Liver (tissue), 8 donors: ENCODE measurements at regions not wholly inside any gene's neighbourhood (a gene's known extent, or its start where the extent isn't known, plus 50 kb on each side); places are given as distances from the start of the nearest gene placed in this dataset.

Experiments
- DNase-seq: peaks from one replicate; pipeline ENCODE4 v3.0.0-alpha.2; 2017; ENCODE audit warnings: low spot score
- H3K27ac ChIP-seq, 2 donors: one replicate each; pipeline ENCODE4 v1.7.0; 2013; ENCODE audit warnings: inconsistent platforms in 2 of 2, low read length in 2 of 2, control low read depth in 1 of 2, low read depth in 1 of 2, mild to moderate bottlenecking in 1 of 2
- H3K27me3 ChIP-seq, 4 donors: one replicate each; pipeline versions ENCODE4 v1.6.1 to v1.7.0; 2013; ENCODE audit warnings: low read length in 3 of 4, inconsistent platforms in 1 of 4, mild to moderate bottlenecking in 1 of 4, moderate library complexity in 1 of 4; ENCODE audit not compliant: control insufficient read depth in 4 of 4, insufficient read depth in 4 of 4
- H3K36me3 ChIP-seq, 4 donors: one replicate each; pipeline versions ENCODE4 v1.6.1 to v1.7.0; 2013; ENCODE audit warnings: low read length in 3 of 4, mild to moderate bottlenecking in 3 of 4, low read depth in 1 of 4, moderate library complexity in 1 of 4; ENCODE audit not compliant: control insufficient read depth in 4 of 4, insufficient read depth in 3 of 4
- H3K4me1 ChIP-seq, 4 donors: one replicate each; pipeline versions ENCODE4 v1.6.1 to v1.7.0; 2013; ENCODE audit warnings: low read length in 3 of 4, mild to moderate bottlenecking in 3 of 4, moderate library complexity in 1 of 4; ENCODE audit not compliant: control insufficient read depth in 4 of 4, insufficient read depth in 4 of 4
- H3K4me3 ChIP-seq, 3 donors: one replicate each; pipeline versions ENCODE4 v1.6.1 to v1.7.0; 2013; ENCODE audit warnings: low read length in 3 of 3, control low read depth in 1 of 3, low read depth in 1 of 3, mild to moderate bottlenecking in 1 of 3
- H3K9ac ChIP-seq, 2 donors: one replicate each; pipeline ENCODE4 v1.7.0; 2013; ENCODE audit warnings: low read length in 2 of 2, mild to moderate bottlenecking in 2 of 2, moderate library complexity in 2 of 2, control low read depth in 1 of 2, low read depth in 1 of 2
- H3K9me3 ChIP-seq, 4 donors: one replicate each; pipeline versions ENCODE4 v1.6.1 to v1.7.0; 2013; ENCODE audit warnings: low read length in 3 of 4; ENCODE audit not compliant: control insufficient read depth in 4 of 4
- ATF3 ChIP-seq: IDR thresholded peaks from 2 replicates; pipeline ENCODE4 v1.6.1; 2016; ENCODE audit warnings: antibody characterized with exemption
- CTCF ChIP-seq: fragments of 150-350 bp; IDR thresholded peaks from 2 replicates; pipeline ENCODE4 v1.5.1; 2017; ENCODE audit warnings: improper control_type of control experiment, low read depth, low read length; ENCODE audit not compliant: missing input control
- EGR1 ChIP-seq, 2 donors: IDR thresholded peaks; 2 replicates each; pipeline ENCODE4 v1.6.1; 2016 to 2018; ENCODE audit warnings: antibody characterized with exemption in 2 of 2, low read depth in 2 of 2
- FOXA1 ChIP-seq: IDR thresholded peaks from 2 replicates; pipeline ENCODE4 v1.6.1; 2016; ENCODE audit warnings: antibody characterized with exemption
- FOXA2 ChIP-seq: IDR thresholded peaks from 2 replicates; pipeline ENCODE4 v1.6.1; 2016; ENCODE audit warnings: antibody characterized with exemption
- GABPA ChIP-seq, 2 donors: IDR thresholded peaks in 1 of 2; conservative IDR thresholded peaks in 1 of 2; 2 replicates each; pipeline ENCODE4 v1.6.1; 2016; ENCODE audit warnings: antibody characterized with exemption in 2 of 2, mild to moderate bottlenecking in 1 of 2, moderate library complexity in 1 of 2
- HNF4A ChIP-seq, 2 donors: conservative IDR thresholded peaks; 2 replicates each; pipeline ENCODE4 v1.6.1; 2016; ENCODE audit warnings: antibody characterized with exemption in 2 of 2, mild to moderate bottlenecking in 2 of 2
- HNF4G ChIP-seq: IDR thresholded peaks from 2 replicates; pipeline ENCODE4 v1.6.1; 2016; ENCODE audit warnings: antibody characterized with exemption
- JUND ChIP-seq, 2 donors: IDR thresholded peaks; 2 replicates each; pipeline ENCODE4 v1.6.1; 2016; ENCODE audit warnings: antibody characterized with exemption in 2 of 2
- MAX ChIP-seq: IDR thresholded peaks from 2 replicates; pipeline ENCODE4 v1.6.1; 2016; ENCODE audit warnings: antibody characterized with exemption
- NR2F2 ChIP-seq: IDR thresholded peaks from 2 replicates; pipeline ENCODE4 v1.6.1; 2016; ENCODE audit warnings: antibody characterized with exemption
- RAD21 ChIP-seq, 2 donors: IDR thresholded peaks; 2 replicates each; pipeline ENCODE4 v1.6.1; 2016; ENCODE audit warnings: antibody characterized with exemption in 2 of 2, mild to moderate bottlenecking in 2 of 2
- RXRA ChIP-seq, 2 donors: IDR thresholded peaks; 2 replicates each; pipeline ENCODE4 v1.6.1; 2017 to 2018; ENCODE audit warnings: antibody characterized with exemption in 2 of 2, mild to moderate bottlenecking in 1 of 2
- SP1 ChIP-seq: IDR thresholded peaks from 2 replicates; pipeline ENCODE4 v1.6.1; 2018; ENCODE audit warnings: antibody characterized with exemption, mild to moderate bottlenecking
- TAF1 ChIP-seq: conservative IDR thresholded peaks from 2 replicates; pipeline ENCODE4 v1.6.1; 2016; ENCODE audit warnings: antibody characterized with exemption, mild to moderate bottlenecking
- YY1 ChIP-seq: IDR thresholded peaks from 2 replicates; pipeline ENCODE4 v1.6.1; 2016; ENCODE audit warnings: antibody characterized with exemption, mild to moderate bottlenecking
- ZBTB33 ChIP-seq: IDR thresholded peaks from 2 replicates; pipeline ENCODE4 v1.6.1; 2016; ENCODE audit warnings: antibody characterized with exemption
- WGBS: extraction: QIAGEN DNeasy Blood & Tissue Kit; methylation state at CpG from one replicate; pipeline ENCODE4 v1.1.7; 2013; 5-methylcytosine and 5-hydroxymethylcytosine counted together
- donor health status: healthy.
- donor health status: healthy.
- donor health status: healthy.
- donor health status: healthy.
- donor health status: healthy.

GRCh38 chr5:18576586-18576985, 942.3 kb downstream of the TAF11L14 start:
- Histone ChIP-seq H3K9ac (no peak overlapping the region), H3K4me1 (no peaks in the 10 kb centered on the region), H3K4me3 (no peak overlapping the region), H3K9me3 (no peaks in the 10 kb centered on the region), H3K36me3 (no peaks in the 10 kb centered on the region), H3K27ac (no peak overlapping the region), H3K27me3 (no peaks in the 10 kb centered on the region)
- DNase-seq, result no peak
- no peak for TF ChIP-seq NR2F2
- no peak for TF ChIP-seq RAD21 (IDR thresholded peaks at IDR 0.05)
- TF ChIP-seq SP1, result no peak
- no peak for TF ChIP-seq EGR1 (IDR thresholded peaks at IDR 0.05; ENCODE audit: low read depth in 2 of 2)
- no peak for TF ChIP-seq FOXA2
- no peak for TF ChIP-seq JUND (IDR thresholded peaks at IDR 0.05)
- no peak for TF ChIP-seq FOXA1
- TF ChIP-seq HNF4G, result no peak
- TF ChIP-seq GABPA (IDR thresholded peaks at IDR 0.05 in 1 of 2, conservative IDR thresholded peaks at IDR 0.05 in 1 of 2), result no peak
- TF ChIP-seq YY1, result no peak
- 72% methylated on average over 4 of the region's 4 CpGs for WGBS

GRCh38 chr5:18601185-18601584, 966.9 kb downstream of the TAF11L14 start:
- H3K27me3 ChIP-seq, result peaks cover 0 to 5% (median 0%) of the 10 kb centered on the region in 4 donors
- no peak overlapping the region for H3K27ac ChIP-seq
- 41% methylated on average over 1 of the region's 1 CpG for WGBS
- H3K9ac ChIP-seq, result no peak overlapping the region
- no peak for DNase-seq
- TF ChIP-seq CTCF (no peak), RAD21 (IDR thresholded peaks at IDR 0.05) (no peak)
- H3K36me3 ChIP-seq, result no peaks in the 10 kb centered on the region
- no peak overlapping the region for H3K4me3 ChIP-seq
- H3K9me3 ChIP-seq, result no peaks in the 10 kb centered on the region
- H3K4me1 ChIP-seq, result no peaks in the 10 kb centered on the region

GRCh38 chr5:18602402-18602801, 968.1 kb downstream of the TAF11L14 start:
- Histone ChIP-seq H3K27ac (no peak overlapping the region), H3K9ac (no peak overlapping the region), H3K4me1 (no peaks in the 10 kb centered on the region), H3K9me3 (no peaks in the 10 kb centered on the region), H3K36me3 (no peaks in the 10 kb centered on the region), H3K4me3 (no peak overlapping the region), H3K27me3 (peaks cover 0 to 3% (median 0%) of the 10 kb centered on the region in 4 donors)
- 66% methylated on average over 1 of the region's 1 CpG for WGBS
- no peak for DNase-seq
- no peak for TF ChIP-seq RXRA (IDR thresholded peaks at IDR 0.05)

- no peaks in the 10 kb centered on the region for H3K4me1 ChIP-seq
- no peak overlapping the region for H3K4me3 ChIP-seq
- H3K36me3 ChIP-seq, result no peaks in the 10 kb centered on the region
- H3K9me3 ChIP-seq, result no peaks in the 10 kb centered on the region
- H3K9ac ChIP-seq, result no peak overlapping the region
- no peak for DNase-seq
- no peak overlapping the region for H3K27ac ChIP-seq
- H3K27me3 ChIP-seq, result peaks cover 0 to 3% (median 0%) of the 10 kb centered on the region in 4 donors
- TF ChIP-seq HNF4A (conservative IDR thresholded peaks at IDR 0.05), result no peak
- no peak for TF ChIP-seq ATF3
- TF ChIP-seq CTCF, result no peak
- TF ChIP-seq TAF1, result no peak
- TF ChIP-seq RAD21 (IDR thresholded peaks at IDR 0.05), result no peak
- TF ChIP-seq FOXA1, result no peak
- no peak for TF ChIP-seq RXRA (IDR thresholded peaks at IDR 0.05)
- no peak for TF ChIP-seq MAX
- TF ChIP-seq GABPA (IDR thresholded peaks at IDR 0.05 in 1 of 2, conservative IDR thresholded peaks at IDR 0.05 in 1 of 2), result no peak
- no peak for TF ChIP-seq YY1
- no peak for TF ChIP-seq ZBTB33
- no peak for TF ChIP-seq NR2F2
- no peak for TF ChIP-seq HNF4G
- TF ChIP-seq JUND (IDR thresholded peaks at IDR 0.05), result no peak
- no peak for TF ChIP-seq FOXA2
Measured at GRCh38 chr5:18605186-18605585, 970.9 kb downstream of the TAF11L14 start.
